ENCODE measurements at regions not wholly inside any gene's neighbourhood (a gene's known extent, or its start where the extent isn't known, plus 50 kb on each side); places are given as distances from the start of the nearest gene placed in this dataset.

DNA sequence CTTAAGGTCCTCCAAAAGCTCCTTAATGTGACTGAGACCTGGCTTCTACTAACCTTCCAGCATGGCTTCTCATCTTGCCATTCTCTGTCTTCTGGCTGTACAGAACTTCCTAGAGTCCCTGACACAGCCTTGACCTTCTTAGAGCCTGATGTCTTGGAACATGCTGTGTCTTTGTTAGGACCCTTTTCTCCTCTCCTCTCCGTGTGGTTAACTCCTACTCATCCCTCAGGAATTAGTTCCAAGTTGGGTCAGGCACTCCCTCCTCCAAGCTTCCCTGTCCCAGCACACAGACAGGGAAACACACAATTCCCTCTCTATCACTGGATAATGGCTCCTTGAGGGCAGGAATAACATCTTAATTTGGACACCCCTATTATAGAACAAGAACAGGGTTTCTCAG, 275.4 kb upstream of the USP24 start:
- Histone ChIP-seq H2AFZ (ENCODE audit: control insufficient read depth, low read depth, low read length) (no peak overlapping the region), H3K27ac (ENCODE audit: control insufficient read depth, insufficient read depth) (no peak overlapping the region), H3K9me3 (replicated peaks; ENCODE audit: control insufficient read depth, insufficient read depth, low read length) (no peaks in the 10 kb centered on the region), H3K4me2 (ENCODE audit: control insufficient read depth, insufficient read depth) (no peak overlapping the region), H3K36me3 (ENCODE audit: control insufficient read depth in 2 of 2, insufficient read depth in 2 of 2, low read length in 1 of 2) (no peaks in the 10 kb centered on the region), H3K4me1 (ENCODE audit: control insufficient read depth, insufficient read depth, low read length) (no peaks in the 10 kb centered on the region), H4K20me1 (ENCODE audit: control insufficient read depth, insufficient read depth) (no peaks in the 10 kb centered on the region), H3K4me3 (no peak overlapping the region), H3K9ac (ENCODE audit: control insufficient read depth, insufficient read depth, low read length) (no peak overlapping the region), H3K79me2 (ENCODE audit: control insufficient read depth, insufficient read depth, low read length) (no peaks in the 10 kb centered on the region), H3K27me3 (replicated peaks in 1 of 2; ENCODE audit: control insufficient read depth in 2 of 2, insufficient read depth in 2 of 2, low read length in 1 of 2) (no peaks in the 10 kb centered on the region)
- SMC1A ChIA-PET (ENCODE audit: uncharacterized antibody, unreplicated experiment), result no interaction called here
- DNase-seq (ENCODE audit: low read depth, low spot score) (no peak), ATAC-seq (no peak), FAIRE-seq (no peak)
- in situ Hi-C loops (cut with MboI), result no loop called here
- no TSS peak for BruUV-seq (replicated peaks)
- CTCF ChIA-PET, result interaction anchor here (1.0 kb wide), 1 partner anchor 11 kb away, joined by 4 read pairs; no protein-coding TSS in a partner anchor
- intact Hi-C loops (cut with micrococcal nuclease; ENCODE audit: unreplicated experiment), result no loop called here
- RAD21 ChIA-PET (ENCODE audit: unreplicated experiment), result no interaction called here
- POLR2A ChIA-PET, result interaction anchor here (0.6 kb wide), 2 partner anchors 17 to 37 kb away, joined by 3 to 5 read pairs; no protein-coding TSS in a partner anchor
- 0% methylated on average over 1 of the region's 1 CpG for WGBS (ENCODE audit: insufficient coverage, insufficient replicate concordance, low lambda C conversion rate, missing lambda C conversion rate)
- TF ChIP-seq, protein P1, sequence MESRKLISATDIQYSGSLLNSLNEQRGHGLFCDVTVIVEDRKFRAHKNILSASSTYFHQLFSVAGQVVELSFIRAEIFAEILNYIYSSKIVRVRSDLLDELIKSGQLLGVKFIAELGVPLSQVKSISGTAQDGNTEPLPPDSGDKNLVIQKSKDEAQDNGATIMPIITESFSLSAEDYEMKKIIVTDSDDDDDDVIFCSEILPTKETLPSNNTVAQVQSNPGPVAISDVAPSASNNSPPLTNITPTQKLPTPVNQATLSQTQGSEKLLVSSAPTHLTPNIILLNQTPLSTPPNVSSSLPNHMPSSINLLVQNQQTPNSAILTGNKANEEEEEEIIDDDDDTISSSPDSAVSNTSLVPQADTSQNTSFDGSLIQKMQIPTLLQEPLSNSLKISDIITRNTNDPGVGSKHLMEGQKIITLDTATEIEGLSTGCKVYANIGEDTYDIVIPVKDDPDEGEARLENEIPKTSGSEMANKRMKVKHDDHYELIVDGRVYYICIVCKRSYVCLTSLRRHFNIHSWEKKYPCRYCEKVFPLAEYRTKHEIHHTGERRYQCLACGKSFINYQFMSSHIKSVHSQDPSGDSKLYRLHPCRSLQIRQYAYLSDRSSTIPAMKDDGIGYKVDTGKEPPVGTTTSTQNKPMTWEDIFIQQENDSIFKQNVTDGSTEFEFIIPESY (IDR thresholded peaks at IDR 0.05), result no peak
- no peak for TF ChIP-seq LARP7 (IDR thresholded peaks at IDR 0.05)
- TF ChIP-seq, protein P2, sequence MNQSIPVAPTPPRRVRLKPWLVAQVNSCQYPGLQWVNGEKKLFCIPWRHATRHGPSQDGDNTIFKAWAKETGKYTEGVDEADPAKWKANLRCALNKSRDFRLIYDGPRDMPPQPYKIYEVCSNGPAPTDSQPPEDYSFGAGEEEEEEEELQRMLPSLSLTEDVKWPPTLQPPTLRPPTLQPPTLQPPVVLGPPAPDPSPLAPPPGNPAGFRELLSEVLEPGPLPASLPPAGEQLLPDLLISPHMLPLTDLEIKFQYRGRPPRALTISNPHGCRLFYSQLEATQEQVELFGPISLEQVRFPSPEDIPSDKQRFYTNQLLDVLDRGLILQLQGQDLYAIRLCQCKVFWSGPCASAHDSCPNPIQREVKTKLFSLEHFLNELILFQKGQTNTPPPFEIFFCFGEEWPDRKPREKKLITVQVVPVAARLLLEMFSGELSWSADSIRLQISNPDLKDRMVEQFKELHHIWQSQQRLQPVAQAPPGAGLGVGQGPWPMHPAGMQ (IDR thresholded peaks at IDR 0.05; ENCODE audit: borderline replicate concordance), result no peak
- TF ChIP-seq, protein P3, sequence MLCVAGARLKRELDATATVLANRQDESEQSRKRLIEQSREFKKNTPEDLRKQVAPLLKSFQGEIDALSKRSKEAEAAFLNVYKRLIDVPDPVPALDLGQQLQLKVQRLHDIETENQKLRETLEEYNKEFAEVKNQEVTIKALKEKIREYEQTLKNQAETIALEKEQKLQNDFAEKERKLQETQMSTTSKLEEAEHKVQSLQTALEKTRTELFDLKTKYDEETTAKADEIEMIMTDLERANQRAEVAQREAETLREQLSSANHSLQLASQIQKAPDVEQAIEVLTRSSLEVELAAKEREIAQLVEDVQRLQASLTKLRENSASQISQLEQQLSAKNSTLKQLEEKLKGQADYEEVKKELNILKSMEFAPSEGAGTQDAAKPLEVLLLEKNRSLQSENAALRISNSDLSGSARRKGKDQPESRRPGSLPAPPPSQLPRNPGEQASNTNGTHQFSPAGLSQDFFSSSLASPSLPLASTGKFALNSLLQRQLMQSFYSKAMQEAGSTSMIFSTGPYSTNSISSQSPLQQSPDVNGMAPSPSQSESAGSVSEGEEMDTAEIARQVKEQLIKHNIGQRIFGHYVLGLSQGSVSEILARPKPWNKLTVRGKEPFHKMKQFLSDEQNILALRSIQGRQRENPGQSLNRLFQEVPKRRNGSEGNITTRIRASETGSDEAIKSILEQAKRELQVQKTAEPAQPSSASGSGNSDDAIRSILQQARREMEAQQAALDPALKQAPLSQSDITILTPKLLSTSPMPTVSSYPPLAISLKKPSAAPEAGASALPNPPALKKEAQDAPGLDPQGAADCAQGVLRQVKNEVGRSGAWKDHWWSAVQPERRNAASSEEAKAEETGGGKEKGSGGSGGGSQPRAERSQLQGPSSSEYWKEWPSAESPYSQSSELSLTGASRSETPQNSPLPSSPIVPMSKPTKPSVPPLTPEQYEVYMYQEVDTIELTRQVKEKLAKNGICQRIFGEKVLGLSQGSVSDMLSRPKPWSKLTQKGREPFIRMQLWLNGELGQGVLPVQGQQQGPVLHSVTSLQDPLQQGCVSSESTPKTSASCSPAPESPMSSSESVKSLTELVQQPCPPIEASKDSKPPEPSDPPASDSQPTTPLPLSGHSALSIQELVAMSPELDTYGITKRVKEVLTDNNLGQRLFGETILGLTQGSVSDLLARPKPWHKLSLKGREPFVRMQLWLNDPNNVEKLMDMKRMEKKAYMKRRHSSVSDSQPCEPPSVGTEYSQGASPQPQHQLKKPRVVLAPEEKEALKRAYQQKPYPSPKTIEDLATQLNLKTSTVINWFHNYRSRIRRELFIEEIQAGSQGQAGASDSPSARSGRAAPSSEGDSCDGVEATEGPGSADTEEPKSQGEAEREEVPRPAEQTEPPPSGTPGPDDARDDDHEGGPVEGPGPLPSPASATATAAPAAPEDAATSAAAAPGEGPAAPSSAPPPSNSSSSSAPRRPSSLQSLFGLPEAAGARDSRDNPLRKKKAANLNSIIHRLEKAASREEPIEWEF (IDR thresholded peaks at IDR 0.05; ENCODE audit: insufficient replicate concordance, low read depth, low read length), result no peak
- TF ChIP-seq NFXL1 (IDR thresholded peaks at IDR 0.05; ENCODE audit: borderline replicate concordance), result no peak
- no peak for TF ChIP-seq RBBP5 (conservative IDR thresholded peaks at IDR 0.05)
- TF ChIP-seq HCFC1 (IDR thresholded peaks at IDR 0.05; ENCODE audit: low read length), result no peak
- TF ChIP-seq IKZF1 (conservative IDR thresholded peaks at IDR 0.05), result no peak
- TF ChIP-seq, protein P4, sequence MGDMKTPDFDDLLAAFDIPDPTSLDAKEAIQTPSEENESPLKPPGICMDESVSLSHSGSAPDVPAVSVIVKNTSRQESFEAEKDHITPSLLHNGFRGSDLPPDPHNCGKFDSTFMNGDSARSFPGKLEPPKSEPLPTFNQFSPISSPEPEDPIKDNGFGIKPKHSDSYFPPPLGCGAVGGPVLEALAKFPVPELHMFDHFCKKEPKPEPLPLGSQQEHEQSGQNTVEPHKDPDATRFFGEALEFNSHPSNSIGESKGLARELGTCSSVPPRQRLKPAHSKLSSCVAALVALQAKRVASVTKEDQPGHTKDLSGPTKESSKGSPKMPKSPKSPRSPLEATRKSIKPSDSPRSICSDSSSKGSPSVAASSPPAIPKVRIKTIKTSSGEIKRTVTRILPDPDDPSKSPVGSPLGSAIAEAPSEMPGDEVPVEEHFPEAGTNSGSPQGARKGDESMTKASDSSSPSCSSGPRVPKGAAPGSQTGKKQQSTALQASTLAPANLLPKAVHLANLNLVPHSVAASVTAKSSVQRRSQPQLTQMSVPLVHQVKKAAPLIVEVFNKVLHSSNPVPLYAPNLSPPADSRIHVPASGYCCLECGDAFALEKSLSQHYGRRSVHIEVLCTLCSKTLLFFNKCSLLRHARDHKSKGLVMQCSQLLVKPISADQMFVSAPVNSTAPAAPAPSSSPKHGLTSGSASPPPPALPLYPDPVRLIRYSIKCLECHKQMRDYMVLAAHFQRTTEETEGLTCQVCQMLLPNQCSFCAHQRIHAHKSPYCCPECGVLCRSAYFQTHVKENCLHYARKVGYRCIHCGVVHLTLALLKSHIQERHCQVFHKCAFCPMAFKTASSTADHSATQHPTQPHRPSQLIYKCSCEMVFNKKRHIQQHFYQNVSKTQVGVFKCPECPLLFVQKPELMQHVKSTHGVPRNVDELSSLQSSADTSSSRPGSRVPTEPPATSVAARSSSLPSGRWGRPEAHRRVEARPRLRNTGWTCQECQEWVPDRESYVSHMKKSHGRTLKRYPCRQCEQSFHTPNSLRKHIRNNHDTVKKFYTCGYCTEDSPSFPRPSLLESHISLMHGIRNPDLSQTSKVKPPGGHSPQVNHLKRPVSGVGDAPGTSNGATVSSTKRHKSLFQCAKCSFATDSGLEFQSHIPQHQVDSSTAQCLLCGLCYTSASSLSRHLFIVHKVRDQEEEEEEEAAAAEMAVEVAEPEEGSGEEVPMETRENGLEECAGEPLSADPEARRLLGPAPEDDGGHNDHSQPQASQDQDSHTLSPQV (IDR thresholded peaks at IDR 0.05), result no peak
- TF ChIP-seq MYC (IDR thresholded peaks at IDR 0.05; ENCODE audit: insufficient read depth, insufficient read length, insufficient replicate concordance, low read length, severe bottlenecking), result no peak
- TF ChIP-seq ETV6 (conservative IDR thresholded peaks at IDR 0.05 in 1 of 2, IDR thresholded peaks at IDR 0.05 in 1 of 2; ENCODE audit: borderline replicate concordance in 1 of 2, low read depth in 1 of 2), result no peak
